Vagina (tissue), 2 donors: ENCODE measurements at regions not wholly inside any gene's neighbourhood (a gene's known extent, or its start where the extent isn't known, plus 50 kb on each side); places are given as distances from the start of the nearest gene placed in this dataset.

ENCODE experiments used
- DNase-seq, 2 donors: peaks; one replicate each; pipeline ENCODE4 v3.0.0-alpha.2; 2017; ENCODE audit errors: extremely low spot score in 2 of 2
- H3K27ac ChIP-seq: fragments of 200-600 bp; sonication (generic); one replicate; pipeline ENCODE4 v1.5.1; 2019
- H3K27me3 ChIP-seq: fragments of 200-600 bp; sonication (generic); one replicate; pipeline ENCODE4 v1.5.1; 2019
- H3K36me3 ChIP-seq, 2 donors: fragments of 200-600 bp; sonication (generic); one replicate each; pipeline ENCODE4 v1.5.1; 2017 to 2019
- H3K4me1 ChIP-seq: fragments of 200-600 bp; sonication (generic); one replicate; pipeline ENCODE4 v1.5.1; 2019
- H3K4me3 ChIP-seq, 2 donors: fragments of 200-600 bp; sonication (generic); 1 replicate in 1 of 2; 2 replicates in 1 of 2; pipeline ENCODE4 v1.5.1; 2016 to 2019
- H3K9me3 ChIP-seq: fragments of 200-600 bp; sonication (generic); one replicate; pipeline ENCODE4 v1.5.1; 2019
- POLR2A ChIP-seq, 2 donors: fragments of 450-650 bp; IDR thresholded peaks; one replicate each; pipeline ENCODE4 v1.6.1; 2017; ENCODE audit warnings: antibody characterized with exemption in 2 of 2, mild to moderate bottlenecking in 2 of 2, moderate library complexity in 2 of 2
- POLR2AphosphoS5 ChIP-seq, 2 donors: sonication (generic); formaldehyde crosslinking; IDR thresholded peaks; one replicate each; pipeline ENCODE4 v1.9.0; 2017; ENCODE audit warnings: antibody characterized with exemption in 2 of 2, mild to moderate bottlenecking in 2 of 2, low read depth in 1 of 2; ENCODE audit not compliant: insufficient read depth in 1 of 2
- intact Hi-C: fragments of 100-400 bp; cut with DNase I; formaldehyde crosslinking; loops from one replicate; pipeline ENCODE4 v1.15.1; 2023
- TF ChIP-seq, protein P1 (sequence below), 3 experiments: fragments of 450-650 bp in 2 of 3; fragments of 200-600 bp in 1 of 3; sonication (generic) in 1 of 3; IDR thresholded peaks; one replicate each; pipeline ENCODE4 v1.5.1; 2017 to 2019; ENCODE audit warnings: antibody characterized with exemption in 3 of 3, mild to moderate bottlenecking in 2 of 3, moderate library complexity in 2 of 3

DNA sequence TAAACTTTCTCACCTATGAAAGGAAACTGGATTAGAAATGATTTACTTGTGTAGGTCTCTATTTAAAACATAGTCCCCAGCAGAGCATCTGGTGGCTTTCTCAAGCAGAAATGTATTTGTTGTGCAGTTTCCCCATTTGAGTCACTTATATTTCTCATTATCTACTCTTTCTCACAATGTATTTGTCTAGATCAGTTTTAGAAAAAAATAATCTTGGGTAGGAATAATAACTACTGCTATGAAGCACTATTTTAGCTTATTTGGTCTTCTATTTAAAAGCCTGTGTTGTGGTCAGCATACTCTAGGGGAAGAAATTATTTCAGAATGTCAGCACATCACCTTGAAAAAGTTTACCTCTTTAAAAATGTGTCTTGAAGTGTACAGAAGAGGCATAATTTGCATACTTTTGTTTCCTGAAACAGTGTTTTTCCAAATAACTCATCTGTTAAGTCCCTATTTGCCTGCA is 60.9 kb upstream of the PRL start:
- H3K27ac ChIP-seq: no peak overlapping the region
- no peak for DNase-seq
- TF ChIP-seq, protein P1, sequence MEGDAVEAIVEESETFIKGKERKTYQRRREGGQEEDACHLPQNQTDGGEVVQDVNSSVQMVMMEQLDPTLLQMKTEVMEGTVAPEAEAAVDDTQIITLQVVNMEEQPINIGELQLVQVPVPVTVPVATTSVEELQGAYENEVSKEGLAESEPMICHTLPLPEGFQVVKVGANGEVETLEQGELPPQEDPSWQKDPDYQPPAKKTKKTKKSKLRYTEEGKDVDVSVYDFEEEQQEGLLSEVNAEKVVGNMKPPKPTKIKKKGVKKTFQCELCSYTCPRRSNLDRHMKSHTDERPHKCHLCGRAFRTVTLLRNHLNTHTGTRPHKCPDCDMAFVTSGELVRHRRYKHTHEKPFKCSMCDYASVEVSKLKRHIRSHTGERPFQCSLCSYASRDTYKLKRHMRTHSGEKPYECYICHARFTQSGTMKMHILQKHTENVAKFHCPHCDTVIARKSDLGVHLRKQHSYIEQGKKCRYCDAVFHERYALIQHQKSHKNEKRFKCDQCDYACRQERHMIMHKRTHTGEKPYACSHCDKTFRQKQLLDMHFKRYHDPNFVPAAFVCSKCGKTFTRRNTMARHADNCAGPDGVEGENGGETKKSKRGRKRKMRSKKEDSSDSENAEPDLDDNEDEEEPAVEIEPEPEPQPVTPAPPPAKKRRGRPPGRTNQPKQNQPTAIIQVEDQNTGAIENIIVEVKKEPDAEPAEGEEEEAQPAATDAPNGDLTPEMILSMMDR (IDR thresholded peaks at IDR 0.05): no peak
- TF ChIP-seq POLR2AphosphoS5 (IDR thresholded peaks at IDR 0.05; ENCODE audit: insufficient read depth in 1 of 2, low read depth in 1 of 2): no peak
- no peak for TF ChIP-seq POLR2A (IDR thresholded peaks at IDR 0.05)
- H3K4me3 ChIP-seq: no peak overlapping the region
- intact Hi-C loops: no loop called here
- no peaks in the 10 kb centered on the region for H3K27me3 ChIP-seq
- peaks cover 7% of the 10 kb centered on the region for H3K4me1 ChIP-seq
- no peaks in the 10 kb centered on the region for H3K9me3 ChIP-seq
- H3K36me3 ChIP-seq: no peaks in the 10 kb centered on the region

DNA sequence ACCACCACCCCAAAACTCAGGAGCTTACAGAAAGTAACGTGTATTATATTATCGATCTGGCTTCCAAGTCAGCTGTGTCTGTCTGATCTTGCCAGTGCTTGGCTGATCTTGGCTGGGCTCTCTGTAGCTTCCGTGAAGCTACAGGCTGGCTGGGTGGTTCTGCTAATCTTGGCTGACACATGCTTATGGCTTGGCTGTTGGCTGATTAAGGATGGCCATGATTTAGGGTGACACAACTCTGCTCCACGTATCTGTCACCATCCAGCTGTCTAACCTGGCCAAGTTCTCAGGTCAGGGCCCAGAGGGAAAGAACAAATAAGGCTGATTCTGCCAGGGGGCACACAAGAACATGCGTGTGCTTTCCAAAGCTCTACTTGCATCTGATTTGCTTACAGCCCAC is 64.7 kb upstream of the PRL start:
- Histone ChIP-seq H3K4me3 (no peak overlapping the region), H3K36me3 (no peaks in the 10 kb centered on the region), H3K9me3 (no peaks in the 10 kb centered on the region), H3K27me3 (no peaks in the 10 kb centered on the region), H3K27ac (no peak overlapping the region), H3K4me1 (peaks cover 29% of the 10 kb centered on the region)
- no peak for DNase-seq
- intact Hi-C loops: no loop called here
- TF ChIP-seq POLR2AphosphoS5 (IDR thresholded peaks at IDR 0.05; ENCODE audit: insufficient read depth in 1 of 2, low read depth in 1 of 2) (no peak), POLR2A (IDR thresholded peaks at IDR 0.05) (no peak)
- TF ChIP-seq, protein P1 (IDR thresholded peaks at IDR 0.05): no peak

DNA sequence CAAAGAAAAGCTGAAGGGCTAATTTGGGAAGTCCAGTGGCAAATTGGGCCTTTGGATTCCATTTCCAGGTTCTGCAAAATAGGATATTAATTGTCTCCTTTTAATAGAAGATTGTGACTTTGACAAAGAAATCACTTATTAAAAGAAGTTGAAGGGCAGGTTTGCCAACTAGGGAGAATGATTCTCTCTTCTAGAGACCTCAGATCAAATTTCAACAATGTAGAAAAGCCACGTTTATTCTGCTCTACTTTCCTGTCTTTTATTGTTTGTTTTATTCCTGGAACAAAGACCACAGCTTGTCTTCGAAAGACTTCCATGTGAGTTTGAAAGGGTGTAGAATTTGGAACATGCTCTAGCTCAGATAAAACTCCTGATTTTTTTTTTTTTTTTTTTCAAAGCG is 65.5 kb upstream of the PRL start:
- DNase-seq: no peak
- Histone ChIP-seq H3K27me3 (no peaks in the 10 kb centered on the region), H3K4me3 (no peak overlapping the region), H3K36me3 (no peaks in the 10 kb centered on the region), H3K27ac (no peak overlapping the region), H3K9me3 (no peaks in the 10 kb centered on the region), H3K4me1 (peaks cover 37% of the 10 kb centered on the region)
- intact Hi-C loops: no loop called here
- TF ChIP-seq, protein P1 (IDR thresholded peaks at IDR 0.05): no peak
- TF ChIP-seq POLR2AphosphoS5 (IDR thresholded peaks at IDR 0.05; ENCODE audit: insufficient read depth in 1 of 2, low read depth in 1 of 2) (no peak), POLR2A (IDR thresholded peaks at IDR 0.05) (no peak)

DNA sequence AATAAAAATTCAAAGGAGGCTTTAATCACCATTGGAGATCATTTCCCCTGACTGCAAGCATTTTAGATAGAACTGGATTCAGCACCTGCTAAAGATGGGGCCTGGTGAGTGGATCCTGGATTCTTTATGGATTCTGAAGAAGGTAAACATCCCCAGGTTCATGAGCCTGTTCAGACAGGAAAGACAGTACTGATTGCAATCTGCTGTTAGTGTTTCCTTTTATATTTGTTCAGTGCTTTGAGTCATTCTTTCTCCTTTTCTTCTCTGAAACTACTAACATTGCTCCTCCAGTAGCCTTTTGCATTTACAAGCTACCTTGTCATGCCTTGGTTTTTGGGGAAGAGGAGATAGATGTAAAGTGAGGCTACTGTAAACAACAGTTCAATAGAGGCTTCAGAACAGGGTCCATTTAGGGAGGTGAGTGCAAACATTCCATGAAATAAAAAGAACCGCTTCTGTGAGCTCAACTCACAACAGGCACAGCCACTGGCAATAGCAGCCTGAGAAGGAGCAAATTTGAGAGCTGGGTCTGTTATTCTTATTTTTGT is 66.4 kb upstream of the PRL start:
- intact Hi-C loops: loop anchor here (1.0 kb wide), 1 partner anchor 43 kb away; no protein-coding TSS in a partner anchor
- no peaks in the 10 kb centered on the region for H3K27me3 ChIP-seq
- H3K9me3 ChIP-seq: no peaks in the 10 kb centered on the region
- H3K36me3 ChIP-seq: no peaks in the 10 kb centered on the region
- peak in 1 of 2 donors; percentile 39 for TF ChIP-seq POLR2AphosphoS5 (IDR thresholded peaks at IDR 0.05; ENCODE audit: insufficient read depth in 1 of 2, low read depth in 1 of 2)
- TF ChIP-seq POLR2A (IDR thresholded peaks at IDR 0.05): no peak
- TF ChIP-seq, protein P1 (IDR thresholded peaks at IDR 0.05): no peak
- H3K4me1 ChIP-seq: peaks cover 38% of the 10 kb centered on the region
- DNase-seq: no peak
- H3K27ac ChIP-seq: no peak overlapping the region
- no peak overlapping the region for H3K4me3 ChIP-seq

DNA sequence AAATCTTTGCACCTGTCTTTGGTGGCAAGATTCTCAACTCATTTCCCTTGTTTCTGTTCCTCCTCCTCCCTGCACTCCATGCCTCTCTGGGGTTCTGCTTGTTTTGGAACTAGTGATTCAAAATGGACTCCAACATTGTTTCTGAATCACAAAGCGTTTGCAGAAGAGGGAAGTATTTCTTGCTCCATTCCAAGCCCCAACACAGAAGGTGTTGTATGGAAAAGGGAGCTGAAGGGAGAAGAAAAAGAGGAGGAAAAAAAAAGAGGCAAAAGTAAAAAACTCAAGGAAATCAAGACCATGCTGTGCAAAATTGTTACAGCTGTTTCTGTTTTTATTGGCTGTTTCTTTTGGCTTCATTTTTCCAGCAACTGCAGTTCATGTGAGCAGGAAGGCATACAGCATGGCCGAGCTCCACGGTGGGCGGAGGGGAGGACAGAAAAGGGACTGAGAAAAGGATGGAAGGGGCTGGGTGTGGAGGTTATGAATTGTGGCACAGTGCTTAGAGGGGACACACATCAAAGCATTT is 66.9 kb upstream of the PRL start:
- no peak overlapping the region for H3K27ac ChIP-seq
- no peaks in the 10 kb centered on the region for H3K27me3 ChIP-seq
- DNase-seq: no peak
- intact Hi-C loops: loop anchor here (1.0 kb wide), 1 partner anchor 43 kb away; no protein-coding TSS in a partner anchor
- H3K4me3 ChIP-seq: no peak overlapping the region
- H3K36me3 ChIP-seq: no peaks in the 10 kb centered on the region
- H3K4me1 ChIP-seq: peaks cover 38% of the 10 kb centered on the region
- no peaks in the 10 kb centered on the region for H3K9me3 ChIP-seq
- no peak for TF ChIP-seq POLR2AphosphoS5 (IDR thresholded peaks at IDR 0.05; ENCODE audit: insufficient read depth in 1 of 2, low read depth in 1 of 2)
- TF ChIP-seq, protein P1 (IDR thresholded peaks at IDR 0.05): no peak
- TF ChIP-seq POLR2A (IDR thresholded peaks at IDR 0.05): no peak
